GM18519 (cell line): ENCODE measurements at regions not wholly inside any gene's neighbourhood (a gene's known extent, or its start where the extent isn't known, plus 50 kb on each side); places are given as distances from the start of the nearest gene placed in this dataset.

Source experiments
- ATAC-seq: cut with Tn5 transposase; IDR thresholded peaks from one replicate; pipeline ENCODE4 v1.9.1; 2021; ENCODE audit warnings: mild to moderate bottlenecking, moderate library complexity; ENCODE audit not compliant: unreplicated experiment, low FRiP score

DNA sequence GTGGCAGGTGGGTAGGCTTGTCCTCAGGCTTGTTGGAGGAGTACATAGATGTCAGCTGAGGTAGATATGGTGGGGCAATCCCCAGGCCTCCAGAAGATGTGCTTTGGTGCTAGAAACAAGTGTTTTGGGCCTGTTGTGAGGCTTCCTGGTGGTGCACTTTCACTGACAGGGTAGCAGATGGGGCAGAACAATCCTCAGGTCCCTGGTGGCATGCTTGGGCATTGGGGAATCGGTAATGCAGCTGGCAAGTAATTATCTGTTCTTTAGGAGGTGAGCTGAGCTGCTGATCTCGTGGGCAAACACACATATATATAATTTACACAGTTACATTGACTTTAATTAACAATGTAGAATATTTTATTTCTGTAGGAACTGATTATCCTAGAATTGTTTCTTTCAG is 458.7 kb downstream of the BMP2 start:
- no peak for ATAC-seq

DNA sequence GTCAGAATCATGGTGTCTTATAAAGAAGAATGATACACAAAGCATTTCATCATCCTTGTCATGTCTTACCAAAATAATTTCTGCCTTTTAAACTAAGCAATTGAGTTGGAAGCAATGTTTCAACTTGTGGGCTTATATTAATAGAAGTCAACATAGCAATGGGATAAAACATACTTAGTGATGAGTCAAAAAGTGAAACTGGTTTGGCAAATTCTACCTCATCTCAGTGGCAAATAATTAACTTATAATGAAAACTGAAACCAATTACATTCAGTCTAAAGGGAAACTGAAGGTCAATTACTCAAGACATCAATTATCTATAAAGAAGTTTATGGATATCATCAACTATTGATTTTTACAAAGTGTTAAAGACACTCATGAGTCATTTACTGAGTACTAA is 463.8 kb downstream of the BMP2 start:
- no peak for ATAC-seq

DNA sequence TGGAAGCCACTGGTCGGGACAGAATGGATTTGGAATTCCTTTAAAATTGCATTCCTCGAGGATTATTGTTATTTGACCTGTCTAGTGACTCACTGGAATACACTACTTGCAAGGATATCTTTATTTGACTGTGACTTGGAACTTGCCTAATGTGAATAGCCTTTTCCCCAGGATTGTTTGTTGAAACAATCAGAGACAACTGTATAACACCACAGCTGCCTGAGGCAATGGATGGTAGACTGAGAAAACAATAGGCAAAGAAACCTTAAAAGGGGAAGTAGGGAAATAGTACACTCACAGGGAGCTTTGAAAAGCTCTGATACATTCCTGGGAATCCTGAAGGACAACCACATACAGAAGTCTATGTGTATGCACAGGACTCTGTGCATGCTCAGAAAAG is 465.3 kb downstream of the BMP2 start:
- no peak for ATAC-seq

DNA sequence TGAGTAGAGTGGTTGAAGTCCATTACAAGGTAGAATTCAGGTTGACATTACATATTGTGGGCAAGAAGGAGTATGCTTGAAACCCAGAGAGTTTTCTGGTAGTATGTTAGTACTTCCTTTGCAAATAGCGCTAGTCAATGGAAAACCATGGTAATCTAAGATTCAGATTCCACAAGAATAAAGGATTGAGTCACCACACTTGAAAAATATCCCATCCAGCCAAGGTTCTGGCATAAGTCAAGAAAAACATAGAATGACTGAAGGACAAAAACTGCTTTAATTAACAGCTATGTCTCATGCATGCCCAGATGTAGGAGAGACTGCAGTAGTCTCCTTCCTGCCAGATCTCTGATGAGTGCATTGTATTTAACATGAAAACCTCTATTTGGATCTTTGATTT is 469.8 kb downstream of the BMP2 start:
- ATAC-seq: no peak

DNA sequence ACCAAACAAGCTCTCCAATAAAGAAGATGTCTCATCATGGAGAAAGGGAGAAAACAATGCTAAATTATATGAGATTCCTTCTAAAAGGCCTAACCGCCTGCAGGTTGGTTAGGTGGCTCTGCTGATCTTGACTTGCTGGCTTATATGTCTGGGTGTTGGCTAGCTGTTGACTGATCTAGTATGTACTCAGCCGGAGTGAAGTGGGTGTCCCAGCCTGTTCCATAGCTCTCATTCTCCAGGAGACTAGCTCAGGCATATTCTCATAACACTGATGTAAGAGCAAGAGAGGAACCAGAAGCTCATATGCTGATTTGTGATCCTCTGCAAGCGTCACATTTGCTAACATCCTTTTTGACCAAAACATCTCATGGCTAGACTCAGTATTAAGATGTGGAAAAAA is 473.0 kb downstream of the BMP2 start:
- ATAC-seq: no peak

DNA sequence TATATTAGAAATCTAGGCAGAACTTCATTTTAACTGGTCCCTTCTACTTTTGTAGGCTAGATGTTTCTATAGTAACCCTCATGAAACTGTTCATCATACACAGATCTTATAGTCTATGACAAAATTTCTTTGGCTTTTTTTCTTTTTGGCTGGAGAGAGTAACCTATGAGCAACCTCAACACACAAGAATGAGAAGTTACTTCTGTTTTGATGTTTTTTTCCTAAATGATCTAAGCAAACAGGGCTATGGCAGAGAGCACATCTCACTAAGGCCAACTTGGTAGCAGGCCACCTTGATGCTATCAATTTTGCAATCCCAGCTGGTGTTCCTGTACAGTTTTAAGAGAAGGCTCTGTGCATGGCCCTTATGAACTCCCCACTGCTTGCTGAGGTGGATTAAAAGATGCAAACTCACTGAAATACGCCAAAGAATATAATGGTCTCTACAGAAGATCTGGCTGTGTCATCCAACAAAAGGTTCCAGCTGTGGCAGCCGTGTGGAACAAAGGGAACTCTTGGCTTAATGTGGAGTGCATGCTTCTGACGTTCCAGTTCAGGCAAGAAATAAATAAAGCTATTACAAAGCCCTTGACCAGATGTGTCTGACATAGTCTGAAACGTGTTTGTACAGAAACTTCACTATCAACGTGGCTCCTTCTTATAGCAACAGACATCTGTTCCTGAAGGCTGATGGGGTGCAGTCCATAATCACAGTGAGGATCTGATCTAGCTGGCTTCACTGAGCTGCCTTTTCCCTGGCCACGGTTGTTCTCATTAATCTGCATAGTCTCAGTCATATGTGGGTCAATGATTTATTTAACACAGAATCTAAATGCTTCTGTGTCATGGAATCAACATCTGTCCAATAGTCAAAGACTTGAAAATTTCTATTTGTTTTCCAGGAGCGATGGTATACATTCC is 481.1 kb downstream of the BMP2 start:
- ATAC-seq: no peak

DNA sequence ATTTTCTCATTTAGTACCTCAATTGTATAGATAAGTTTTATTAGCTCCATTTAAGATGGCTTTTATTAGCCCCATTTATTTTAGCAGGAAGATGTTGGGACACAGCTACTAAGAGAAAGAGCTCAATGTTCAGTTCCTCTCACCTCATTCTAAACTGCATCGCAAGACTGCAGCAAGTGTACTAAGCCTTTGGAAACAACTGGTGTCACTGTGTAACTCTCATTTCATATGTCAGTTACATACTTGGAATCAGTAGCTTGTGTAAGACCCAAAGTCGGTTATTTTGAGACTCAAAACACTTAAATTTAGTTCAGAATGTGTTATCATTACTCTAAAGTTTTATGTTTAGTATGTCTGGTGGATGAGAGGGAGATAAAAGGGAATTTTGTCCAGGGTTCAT is 482.9 kb downstream of the BMP2 start:
- ATAC-seq: no peak

DNA sequence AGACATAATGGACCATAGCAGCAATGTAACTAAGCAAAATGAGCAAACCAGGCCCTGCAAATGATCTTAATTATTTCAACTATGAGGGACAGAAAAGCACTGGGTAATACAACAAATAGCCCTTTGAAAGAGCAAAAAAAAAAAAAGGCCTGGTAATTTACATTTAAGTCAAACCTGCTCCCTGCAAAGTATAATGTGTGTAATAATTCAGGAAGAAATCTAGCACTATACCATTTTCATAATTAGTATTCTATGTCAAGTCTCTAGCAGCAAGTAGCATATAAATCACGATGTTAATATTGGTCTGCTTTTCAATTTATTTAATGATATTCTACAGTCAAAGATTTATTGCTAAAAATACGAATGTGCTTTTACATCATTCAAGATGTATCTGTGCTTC is 489.6 kb downstream of the BMP2 start:
- no peak for ATAC-seq

DNA sequence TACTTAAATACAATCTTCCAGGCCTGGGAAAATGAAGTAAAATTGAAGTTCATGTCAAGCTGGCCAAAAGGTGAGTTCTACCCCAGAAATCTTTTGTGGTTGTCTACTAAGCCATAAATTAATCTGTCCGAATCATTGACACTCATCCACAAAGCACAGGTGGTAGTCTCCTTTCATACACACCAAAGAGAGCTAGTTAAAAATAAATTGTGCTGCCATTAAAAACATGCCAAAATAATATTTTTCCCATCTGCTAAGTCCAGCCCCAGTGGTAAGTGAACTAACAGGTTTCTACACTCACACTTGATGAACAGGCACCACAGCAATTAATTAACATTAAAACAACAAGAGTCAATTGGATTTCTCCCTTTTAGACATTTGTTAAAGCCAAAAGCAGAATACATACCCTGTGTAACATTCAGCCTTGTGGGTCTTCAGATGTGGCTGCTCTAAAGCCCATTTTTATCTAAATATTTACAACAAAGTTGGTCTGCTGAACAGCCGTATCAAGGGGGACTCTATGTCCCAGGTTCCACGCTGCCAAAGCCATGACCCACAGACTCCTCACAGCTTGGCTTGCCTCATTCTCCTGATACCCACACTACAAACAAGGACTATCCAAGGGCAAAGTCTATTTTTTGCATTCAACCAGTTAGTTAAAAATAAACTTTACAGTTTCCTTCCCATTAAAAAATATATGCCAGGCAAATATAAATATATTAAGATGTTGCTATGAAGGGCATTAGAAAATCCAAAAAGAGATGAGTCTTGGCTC is 490.4 kb downstream of the BMP2 start:
- ATAC-seq: no peak

DNA sequence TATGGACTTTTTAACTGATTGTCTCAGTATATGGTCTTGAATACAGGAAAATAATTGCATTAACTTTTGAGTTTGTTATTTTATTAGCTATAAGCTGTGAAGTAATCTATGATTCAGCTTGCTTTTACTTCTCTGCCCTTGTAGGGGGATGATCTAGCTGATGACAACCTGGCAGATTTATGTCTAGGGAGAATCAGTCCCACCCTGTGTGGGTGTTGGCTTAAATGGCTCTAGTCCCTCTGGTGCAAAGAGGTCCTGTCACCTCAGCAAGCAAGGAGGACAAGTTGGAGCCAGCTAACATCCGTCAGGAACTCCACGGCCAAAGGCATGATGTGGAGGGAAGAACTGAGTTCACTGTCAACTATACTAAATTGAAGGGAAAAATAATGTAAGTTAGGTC is 495.3 kb downstream of the BMP2 start:
- no peak for ATAC-seq

DNA sequence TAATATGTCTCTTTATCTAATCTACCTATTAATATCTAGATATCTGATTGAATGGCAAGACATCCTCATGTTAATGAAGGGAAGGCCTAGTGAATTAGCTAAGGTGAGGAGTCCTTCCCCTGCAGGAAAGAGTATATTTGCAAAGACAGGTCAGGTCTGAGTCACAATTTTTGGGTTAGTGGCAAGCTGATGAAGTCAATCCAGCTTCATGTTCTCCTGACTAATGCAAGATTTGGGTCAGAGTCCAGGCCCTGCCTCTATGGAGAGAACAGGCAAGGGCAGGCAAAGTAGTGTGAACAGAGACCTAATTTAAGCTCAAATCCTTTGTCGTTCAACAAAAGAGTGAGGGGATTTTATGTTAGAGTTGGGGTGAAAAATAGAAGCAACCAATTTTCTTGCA is 496.7 kb downstream of the BMP2 start:
- no peak for ATAC-seq

DNA sequence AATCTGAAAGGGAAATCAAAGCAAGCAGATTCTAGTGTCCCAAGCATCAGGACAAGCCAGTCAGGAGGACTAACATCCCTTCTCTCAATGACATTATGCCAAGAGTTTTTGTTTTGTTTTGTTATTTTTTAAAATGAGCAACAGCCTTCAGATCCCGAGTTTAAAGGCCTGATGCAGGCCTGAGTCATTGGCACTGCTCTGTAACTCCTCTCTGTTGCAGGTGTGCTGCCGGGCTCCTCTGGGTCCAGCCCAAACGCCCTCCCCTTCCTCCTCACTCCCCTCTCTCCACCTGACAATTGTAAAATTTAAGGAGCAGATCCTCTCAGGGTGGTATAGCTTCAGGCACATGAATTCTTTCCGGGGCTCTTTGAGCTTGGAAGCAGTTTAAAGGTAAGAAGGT is 502.0 kb downstream of the BMP2 start:
- ATAC-seq: no peak

DNA sequence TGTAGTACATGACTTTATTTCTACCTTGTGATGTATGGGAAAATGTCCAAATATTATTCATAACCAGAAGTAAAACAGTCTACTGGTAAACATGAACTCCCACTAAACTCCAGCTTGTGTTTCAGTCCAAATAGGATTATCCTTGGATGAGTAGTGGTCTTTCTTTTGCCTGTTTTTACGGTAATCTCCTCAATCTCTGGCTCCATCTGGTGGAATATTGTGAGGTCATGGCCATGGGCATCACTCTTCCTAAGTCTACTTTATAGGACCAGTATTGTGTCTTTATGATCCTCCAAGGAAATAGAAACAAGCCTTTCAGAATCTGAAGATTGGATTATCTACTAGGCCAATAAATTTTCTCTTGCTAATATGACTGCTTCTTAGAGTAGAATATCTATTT is 505.0 kb downstream of the BMP2 start:
- no peak for ATAC-seq

DNA sequence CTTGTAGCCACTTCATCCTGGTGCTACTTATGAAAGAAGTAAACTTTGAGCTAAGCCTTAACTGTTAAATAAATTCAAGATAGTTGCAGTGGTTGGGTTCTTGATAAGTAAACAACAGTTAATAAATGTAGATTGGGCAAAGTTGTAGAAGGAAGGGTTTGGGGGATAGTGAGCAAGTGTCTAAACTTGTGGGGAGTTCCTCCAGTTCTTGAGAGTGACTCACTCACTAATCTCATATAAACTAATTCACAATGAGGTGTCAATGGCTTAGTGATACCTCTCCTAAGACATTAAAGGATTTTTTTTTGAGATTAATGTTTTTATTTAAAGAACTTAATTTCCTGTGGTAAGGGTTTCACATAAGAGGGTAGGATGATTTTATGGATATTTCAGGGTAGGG is 507.4 kb downstream of the BMP2 start:
- ATAC-seq: no peak

DNA sequence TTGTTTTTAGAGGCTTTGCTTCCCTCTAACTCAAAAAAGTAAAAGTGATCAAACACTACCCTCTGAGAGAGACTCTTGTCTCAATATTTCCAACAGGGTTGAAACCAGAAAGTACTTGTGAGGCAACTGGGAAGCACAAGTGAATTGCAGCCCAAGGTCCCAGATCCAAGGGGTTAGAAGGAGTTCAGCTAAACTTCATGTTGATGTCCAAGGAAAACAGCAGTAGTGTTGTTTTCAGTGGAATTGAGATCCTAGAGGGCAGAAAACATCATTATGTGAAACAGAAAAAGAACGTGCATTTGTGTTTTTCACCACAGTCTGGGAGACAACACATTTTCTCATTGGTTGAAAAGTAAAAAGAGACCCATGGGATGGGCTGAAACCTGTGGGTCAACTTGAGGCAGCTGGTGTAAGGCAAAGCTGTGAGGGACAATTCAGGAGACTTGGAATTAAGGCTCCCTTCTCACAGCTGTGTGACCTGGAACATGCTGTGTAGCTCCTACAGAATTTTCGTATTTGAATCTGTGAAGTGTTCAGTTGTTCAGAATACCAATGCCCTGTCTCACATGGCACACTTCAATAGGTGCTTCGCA is 508.3 kb downstream of the BMP2 start:
- ATAC-seq: no peak

DNA sequence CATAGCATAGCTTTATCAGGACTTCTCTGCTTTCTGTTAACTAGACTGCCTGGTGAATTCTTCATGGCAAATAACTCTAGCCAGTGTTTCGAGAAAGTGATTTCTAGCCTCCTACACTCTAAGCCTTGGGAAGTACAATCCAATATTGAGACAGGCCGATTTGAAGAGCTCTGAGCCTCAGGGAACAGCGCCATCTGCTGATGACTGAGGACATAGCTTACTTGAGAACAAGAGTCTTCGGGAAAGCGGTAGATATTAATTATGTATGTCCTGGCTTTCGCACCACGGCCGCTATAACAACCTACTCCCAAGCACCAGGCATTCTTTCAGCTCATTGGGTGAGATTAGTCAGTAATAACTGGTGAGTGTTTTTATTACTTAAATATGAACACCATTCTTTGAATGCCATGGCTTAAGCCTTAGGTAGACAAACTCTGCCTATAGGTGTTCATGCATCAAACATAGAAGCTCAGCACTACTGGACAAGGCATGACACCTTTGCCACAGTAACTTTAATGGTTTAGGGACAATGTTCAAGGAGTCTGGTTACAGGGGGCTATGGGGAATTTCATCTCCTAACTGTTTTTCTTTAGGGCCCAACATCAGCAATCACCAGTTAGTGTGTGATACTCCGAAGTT is 518.6 kb downstream of the BMP2 start:
- peak; percentile 82 for ATAC-seq

DNA sequence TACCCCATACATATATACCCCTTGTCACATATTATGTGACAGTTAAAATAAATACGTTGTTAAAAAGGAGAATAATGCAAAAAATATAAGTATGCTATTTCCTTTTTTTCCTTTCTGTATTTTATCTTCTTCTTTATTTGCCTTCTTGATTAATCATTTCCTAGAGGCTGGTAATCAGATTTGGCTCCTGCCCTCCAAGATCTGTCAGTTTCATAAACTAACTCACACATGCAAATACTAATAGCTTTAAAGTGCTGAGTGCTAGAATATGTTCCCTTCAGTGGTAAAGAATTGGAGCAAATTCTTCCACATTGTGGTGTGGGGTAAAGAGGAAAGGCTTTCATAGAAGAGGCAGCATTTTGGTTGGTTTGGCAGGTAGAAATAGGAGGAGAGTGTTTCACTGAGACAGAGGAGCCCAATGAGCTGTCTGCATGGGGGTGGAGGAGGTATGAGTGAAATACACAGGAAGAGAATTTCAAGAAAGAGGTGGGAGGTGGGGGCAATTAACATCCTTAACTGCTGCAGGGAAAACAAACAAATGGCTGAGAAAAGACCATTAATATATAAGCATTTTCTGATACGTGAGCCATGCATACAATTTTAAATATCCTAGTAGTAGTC is 523.9 kb downstream of the BMP2 start:
- no peak for ATAC-seq

DNA sequence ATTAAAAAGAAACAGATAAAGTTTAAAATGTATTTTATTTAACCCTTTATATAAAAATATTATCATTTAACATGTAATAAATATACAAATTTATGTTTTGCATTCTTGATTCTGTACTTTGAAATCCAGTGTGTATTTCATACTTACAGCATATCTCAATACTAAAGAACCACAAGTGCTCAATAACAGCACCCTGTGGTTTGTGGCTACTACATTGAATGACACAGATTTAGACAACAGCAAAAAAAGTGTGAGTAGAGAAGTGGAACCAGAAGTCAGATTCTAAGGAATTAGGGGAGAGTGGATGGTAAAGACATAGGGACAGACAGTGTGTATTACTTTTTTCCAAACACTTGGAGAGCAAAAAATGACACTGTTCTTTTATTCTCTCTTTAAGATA is 524.5 kb downstream of the BMP2 start:
- ATAC-seq: no peak

DNA sequence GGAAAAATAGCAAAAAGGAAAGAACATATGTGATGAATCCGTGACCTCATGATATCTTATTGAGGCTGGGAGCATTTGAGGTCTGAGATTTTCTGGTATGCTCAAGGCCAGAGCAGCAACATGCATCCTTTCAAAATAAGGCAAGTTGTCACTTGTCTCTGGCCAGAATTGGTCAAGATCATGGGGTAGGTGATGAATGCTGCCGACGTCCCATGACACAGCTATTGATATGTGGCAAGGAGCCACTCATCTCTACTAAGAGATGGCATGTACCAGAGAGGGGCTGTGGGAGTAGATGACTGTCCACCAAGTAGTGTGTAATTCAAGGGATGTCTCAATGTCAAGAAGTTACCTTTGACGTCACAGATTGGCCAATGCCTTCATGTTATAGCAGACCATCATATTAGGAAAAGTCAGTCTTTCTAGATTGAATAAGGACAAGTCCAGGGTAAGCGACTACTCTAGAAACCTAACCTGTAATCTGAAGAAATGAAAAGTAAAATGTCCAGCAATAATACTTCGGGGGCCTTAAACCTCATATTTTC is 527.4 kb downstream of the BMP2 start:
- no peak for ATAC-seq

DNA sequence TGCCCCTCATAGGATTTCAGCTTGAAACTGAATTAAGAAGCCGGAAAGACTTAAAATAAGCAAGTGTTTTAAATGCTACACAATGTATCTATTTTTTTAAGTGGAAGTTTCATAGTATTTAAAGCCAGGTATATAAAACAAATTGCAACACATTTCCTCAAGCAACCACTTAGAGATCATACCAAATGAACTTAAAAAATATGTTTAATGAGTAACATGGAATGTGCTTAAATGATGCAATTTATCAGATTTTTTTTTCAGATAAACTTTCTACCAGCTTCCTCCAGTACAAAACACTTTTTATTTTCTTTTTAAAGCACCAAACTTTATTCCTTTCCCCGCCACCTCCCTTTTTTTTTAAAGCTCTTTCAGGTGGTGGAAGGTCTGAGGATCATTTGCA is 534.3 kb downstream of the BMP2 start:
- no peak for ATAC-seq
